ENCODE measurements at regions not wholly inside any gene's neighbourhood (a gene's known extent, or its start where the extent isn't known, plus 50 kb on each side); places are given as distances from the start of the nearest gene placed in this dataset.

DNA sequence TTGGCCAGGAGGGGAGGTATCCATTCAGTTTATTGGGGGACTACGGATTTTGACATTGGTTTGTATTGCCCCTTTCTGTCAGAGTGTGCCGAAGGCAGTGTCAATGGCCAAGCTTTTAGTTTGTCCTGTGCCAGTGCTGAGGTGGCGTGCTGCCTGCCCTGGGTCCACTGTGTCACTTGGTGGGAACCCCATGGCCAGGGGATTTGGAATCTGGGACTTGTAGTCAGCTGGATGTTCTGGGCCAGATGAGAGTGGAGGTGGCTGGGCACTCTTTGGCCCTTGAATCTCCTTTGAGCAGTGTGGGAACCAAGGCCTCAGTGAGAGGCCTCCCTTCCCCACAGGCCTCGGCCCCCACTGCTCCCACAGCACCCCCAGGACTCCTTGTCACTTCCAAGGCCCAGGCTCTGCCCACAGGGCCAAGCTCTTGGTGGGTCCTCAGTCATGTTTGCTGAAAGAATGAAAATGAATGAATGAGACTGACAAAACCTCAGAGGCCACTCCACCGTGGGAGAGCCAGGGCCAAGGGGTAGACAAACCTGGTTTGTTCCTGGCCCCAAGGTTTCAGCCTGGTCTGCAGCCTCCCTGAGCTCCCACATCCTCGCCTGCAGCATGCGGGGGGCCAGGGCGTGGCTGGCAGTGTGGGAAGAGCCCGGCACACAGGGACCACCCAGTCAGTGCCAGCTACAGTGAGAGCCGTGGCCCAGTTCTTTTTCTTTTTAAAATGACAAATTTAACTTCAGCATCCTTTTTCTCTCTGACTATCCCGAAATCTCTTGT is 412.2 kb downstream of the MATN1 start:
- no peak for TF ChIP-seq POLR2A (IDR thresholded peaks at IDR 0.05; ENCODE audit: low read length)
- no peak for TF ChIP-seq GATA1 (IDR thresholded peaks at IDR 0.05; ENCODE audit: low read depth, low read length)

Data from erythroblast (primary cell).